Progenitor cell of endocrine pancreas (in vitro differentiated cells): ENCODE measurements at regions not wholly inside any gene's neighbourhood (a gene's known extent, or its start where the extent isn't known, plus 50 kb on each side); places are given as distances from the start of the nearest gene placed in this dataset.

Experiments used
- DNase-seq: peaks from one replicate; pipeline ENCODE4 v3.0.0; 2021; ENCODE audit warnings: low spot score; ENCODE audit not compliant: unreplicated experiment
- H3K27ac Mint-ChIP-seq: 2 replicates; pipeline ENCODE4 v1.8.0; 2021; ENCODE audit warnings: mild to moderate bottlenecking, moderate library complexity, mixed read lengths
- H3K27me3 Mint-ChIP-seq: 2 replicates; pipeline ENCODE4 v1.8.0; 2021; ENCODE audit warnings: mixed read lengths
- H3K36me3 Mint-ChIP-seq: 2 replicates; pipeline ENCODE4 v1.8.0; 2022; ENCODE audit warnings: mixed read lengths; ENCODE audit not compliant: insufficient read depth
- H3K4me1 Mint-ChIP-seq: 2 replicates; pipeline ENCODE4 v1.8.0; 2021; ENCODE audit warnings: low read depth, mixed read lengths
- H3K4me3 Mint-ChIP-seq: 2 replicates; pipeline ENCODE4 v1.8.0; 2021; ENCODE audit warnings: low read depth, mild to moderate bottlenecking, moderate library complexity, mixed read lengths
- H3K9me3 Mint-ChIP-seq: 2 replicates; pipeline ENCODE4 v1.8.0; 2021; ENCODE audit warnings: low read depth, mixed read lengths
- CTCF ChIP-seq: fragments of 200-600 bp; sonication (generic); IDR thresholded peaks from one replicate; pipeline ENCODE4 v1.5.0; 2021; ENCODE audit warnings: antibody characterized with exemption, mild to moderate bottlenecking; ENCODE audit not compliant: unreplicated experiment

GRCh38 chr1:195867638-195868037, 740.6 kb downstream of the KCNT2 start:
- no peak for TF ChIP-seq CTCF
- no peak overlapping the region for H3K27ac Mint-ChIP-seq
- H3K4me1 Mint-ChIP-seq = no peaks in the 10 kb centered on the region
- no peaks in the 10 kb centered on the region for H3K36me3 Mint-ChIP-seq
- no peak overlapping the region for H3K4me3 Mint-ChIP-seq
- no peaks in the 10 kb centered on the region for H3K9me3 Mint-ChIP-seq
- H3K27me3 Mint-ChIP-seq = no peaks in the 10 kb centered on the region
- no peak for DNase-seq

GRCh38 chr1:195866781-195867222, 741.4 kb downstream of the KCNT2 start:
- H3K27me3 Mint-ChIP-seq = no peaks in the 10 kb centered on the region
- no peak overlapping the region for H3K27ac Mint-ChIP-seq
- no peak for DNase-seq
- no peak overlapping the region for H3K4me3 Mint-ChIP-seq
- no peaks in the 10 kb centered on the region for H3K36me3 Mint-ChIP-seq
- H3K9me3 Mint-ChIP-seq = no peaks in the 10 kb centered on the region
- no peak for TF ChIP-seq CTCF
- H3K4me1 Mint-ChIP-seq = no peaks in the 10 kb centered on the region

GRCh38 chr1:195866091-195866780, 742.0 kb downstream of the KCNT2 start:
- Mint-ChIP-seq H3K4me3 (no peak overlapping the region), H3K27ac (no peak overlapping the region), H3K27me3 (no peaks in the 10 kb centered on the region), H3K4me1 (no peaks in the 10 kb centered on the region), H3K36me3 (no peaks in the 10 kb centered on the region), H3K9me3 (no peaks in the 10 kb centered on the region)
- no peak for TF ChIP-seq CTCF
- no peak for DNase-seq

GRCh38 chr1:195851804-195852203, 756.4 kb downstream of the KCNT2 start:
- no peak for TF ChIP-seq CTCF
- H3K9me3 Mint-ChIP-seq = no peaks in the 10 kb centered on the region
- H3K27ac Mint-ChIP-seq = no peak overlapping the region
- no peaks in the 10 kb centered on the region for H3K27me3 Mint-ChIP-seq
- DNase-seq = no peak
- no peak overlapping the region for H3K4me3 Mint-ChIP-seq
- H3K36me3 Mint-ChIP-seq = no peaks in the 10 kb centered on the region
- peaks cover 12% of the 10 kb centered on the region for H3K4me1 Mint-ChIP-seq

GRCh38 chr1:195851016-195851601, 757.1 kb downstream of the KCNT2 start:
- Mint-ChIP-seq H3K27me3 (no peaks in the 10 kb centered on the region), H3K36me3 (no peaks in the 10 kb centered on the region), H3K27ac (no peak overlapping the region), H3K9me3 (no peaks in the 10 kb centered on the region), H3K4me3 (no peak overlapping the region), H3K4me1 (peaks cover 14% of the 10 kb centered on the region)
- TF ChIP-seq CTCF = no peak
- no peak for DNase-seq
